T-helper 1 cell treated with Interleukin-12 subunit alpha and Interleukin-12 subunit beta and Interleukin-4 antibody, amounts not matched to agents 30 ng/mL and 1 ng/mL, for 36 hours (primary cell): ENCODE measurements at regions not wholly inside any gene's neighbourhood (a gene's known extent, or its start where the extent isn't known, plus 50 kb on each side); places are given as distances from the start of the nearest gene placed in this dataset.

Experiments used
- intact Hi-C: fragments of 100-400 bp; cut with micrococcal nuclease; formaldehyde crosslinking; loops from one replicate; pipeline ENCODE4 v1.15.1; 2024

DNA sequence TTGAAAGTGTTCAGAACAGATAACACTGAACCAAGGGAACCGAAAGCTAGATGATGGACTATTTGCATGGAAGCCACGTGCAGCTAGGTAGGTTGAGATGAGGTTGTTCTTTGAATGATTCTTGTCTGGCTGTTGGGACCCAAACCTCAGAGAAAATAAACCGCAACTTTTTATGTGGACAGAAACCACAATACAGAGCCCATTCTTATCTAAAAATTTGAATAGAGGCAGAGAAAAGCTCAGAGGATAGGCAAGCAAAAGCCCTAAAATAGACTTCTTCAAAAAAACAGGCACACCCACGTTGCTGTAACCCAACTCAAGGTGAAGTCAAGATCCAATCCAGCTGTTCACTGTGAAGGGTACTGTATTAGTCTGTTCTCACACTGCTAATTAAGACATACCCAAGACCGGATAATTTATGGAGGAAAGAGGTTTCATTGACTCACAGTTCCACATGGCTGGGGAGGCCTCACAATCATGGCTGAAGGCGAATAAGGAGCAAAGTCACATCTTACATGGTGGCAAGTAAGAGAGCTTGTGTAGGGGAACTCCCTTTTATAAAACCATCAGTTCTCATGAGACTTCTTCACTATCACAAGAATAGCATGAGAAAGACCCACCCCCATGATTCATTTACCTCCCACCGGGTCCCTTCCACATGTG is 353.8 kb downstream of the AACS start:
- intact Hi-C loops: no loop called here

DNA sequence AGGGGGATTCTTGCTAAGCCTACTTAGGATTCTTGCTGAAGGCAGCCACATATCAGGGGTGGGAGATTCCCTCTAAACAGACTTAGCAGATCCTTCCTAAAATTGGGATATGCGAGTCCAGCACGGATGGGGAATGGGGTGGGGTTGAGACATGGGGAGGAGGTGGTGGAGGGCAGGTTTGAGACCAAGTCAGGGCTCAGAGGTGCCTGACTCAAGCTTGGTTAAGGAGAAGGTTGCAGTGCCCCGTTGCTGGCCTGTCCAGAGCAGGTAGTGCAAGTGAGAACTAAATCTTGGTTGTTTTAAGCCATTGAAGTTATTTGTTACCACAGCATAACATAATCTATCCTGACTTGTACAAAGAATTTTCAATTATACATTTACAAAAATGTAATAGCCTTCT is 359.7 kb downstream of the AACS start:
- intact Hi-C loops: no loop called here

DNA sequence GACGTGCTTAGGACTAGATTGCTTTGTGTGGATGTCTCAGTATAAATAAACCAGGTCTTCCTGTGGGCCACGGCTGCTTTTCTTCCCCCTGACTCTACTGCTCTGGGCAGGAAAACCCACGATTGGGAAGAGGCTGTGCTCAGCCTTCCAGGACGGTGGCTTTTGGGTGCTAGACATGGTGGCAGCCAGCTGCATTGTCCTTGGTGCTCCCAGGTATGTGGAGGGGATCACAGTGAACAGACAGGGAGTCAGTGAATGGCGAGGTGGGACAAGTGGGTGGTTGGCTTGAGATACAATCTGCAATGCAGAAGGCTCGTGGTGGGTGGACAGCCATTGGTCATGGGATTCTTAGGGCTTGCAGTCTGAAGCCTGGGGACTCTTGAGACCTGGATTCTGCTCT is 366.3 kb downstream of the AACS start:
- intact Hi-C loops: no loop called here

DNA sequence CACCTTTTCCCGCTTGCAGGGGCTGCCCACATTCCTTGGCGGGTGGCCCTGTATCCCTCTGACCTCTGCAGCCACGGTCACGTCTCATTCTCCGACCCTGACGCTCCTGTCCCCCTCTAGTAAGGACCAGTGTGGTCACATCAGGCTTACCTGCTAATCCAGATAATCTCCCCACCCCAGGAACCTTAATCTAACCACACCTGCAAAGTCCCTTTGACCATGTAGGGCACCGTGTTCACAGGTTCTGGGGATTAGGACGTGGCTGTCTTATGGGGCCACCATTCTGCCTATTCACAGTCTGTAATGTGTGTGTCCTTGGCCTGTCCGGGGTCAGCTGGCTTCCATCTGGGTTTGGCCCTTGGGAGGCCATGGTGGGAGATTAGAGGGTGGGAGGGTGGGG is 368.9 kb downstream of the AACS start:
- intact Hi-C loops: no loop called here

DNA sequence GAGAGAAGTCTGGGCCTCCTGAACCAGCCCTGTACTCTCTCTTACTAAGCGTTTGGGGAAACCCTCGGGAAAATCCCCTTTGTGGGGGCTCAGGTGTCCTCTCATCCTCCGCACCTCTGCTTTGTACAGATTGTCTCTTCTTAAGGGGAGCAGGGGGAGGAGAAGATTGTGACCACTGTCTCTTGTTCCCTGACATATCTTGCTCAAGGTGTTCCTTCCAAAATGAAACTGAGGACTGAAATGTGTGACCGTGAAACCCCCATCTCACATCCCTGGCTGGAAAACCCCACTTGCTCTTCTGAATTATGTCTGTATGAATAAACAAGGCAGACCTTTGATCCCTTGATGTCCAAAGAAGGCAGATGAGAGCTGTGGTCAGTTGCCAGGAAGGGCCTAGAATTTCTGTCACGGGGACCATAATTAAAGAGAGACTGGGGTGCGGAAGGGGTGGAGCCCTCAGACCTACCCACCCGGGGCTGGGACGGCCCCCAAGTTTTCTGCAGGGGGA is 369.8 kb downstream of the AACS start:
- intact Hi-C loops: no loop called here

DNA sequence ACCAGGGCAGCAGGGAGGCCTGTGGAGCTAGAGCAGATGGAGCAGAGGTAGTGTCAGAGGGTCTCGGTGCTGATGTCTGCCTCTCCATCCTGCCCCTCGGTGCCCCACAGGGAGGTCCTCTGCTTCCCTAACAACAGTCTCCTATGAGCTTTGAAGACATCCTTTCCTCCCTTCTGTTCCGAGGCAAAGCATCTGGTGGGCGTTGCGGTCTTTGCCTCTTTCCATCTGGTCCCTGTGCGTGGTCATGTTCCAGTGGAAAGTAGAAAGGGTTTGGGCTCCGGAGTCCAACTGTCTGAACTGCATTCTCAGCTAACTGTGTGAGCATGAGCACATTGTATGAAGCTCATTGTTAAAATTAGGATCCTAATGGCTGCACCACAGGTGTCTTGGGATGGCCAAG is 370.6 kb downstream of the AACS start:
- intact Hi-C loops: no loop called here

DNA sequence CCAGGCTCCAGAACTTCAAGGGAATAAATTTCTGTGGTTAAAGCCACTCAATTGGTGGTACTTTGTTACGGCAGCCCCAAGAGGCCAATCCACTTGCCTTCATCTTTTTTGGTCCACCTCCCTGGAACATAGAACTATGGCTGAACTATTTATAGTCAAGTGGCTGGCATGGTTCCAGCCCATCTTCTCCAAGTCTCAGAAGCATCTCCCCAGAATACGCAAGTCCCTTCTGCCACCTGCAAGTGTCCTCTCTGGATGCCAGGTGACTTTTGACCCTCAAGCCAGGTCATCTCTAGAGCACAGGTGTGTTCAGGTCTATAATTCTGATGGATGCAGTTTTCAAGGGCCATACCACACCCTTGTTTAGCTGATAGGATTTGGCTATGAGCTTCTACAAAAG is 371.5 kb downstream of the AACS start:
- intact Hi-C loops: no loop called here

DNA sequence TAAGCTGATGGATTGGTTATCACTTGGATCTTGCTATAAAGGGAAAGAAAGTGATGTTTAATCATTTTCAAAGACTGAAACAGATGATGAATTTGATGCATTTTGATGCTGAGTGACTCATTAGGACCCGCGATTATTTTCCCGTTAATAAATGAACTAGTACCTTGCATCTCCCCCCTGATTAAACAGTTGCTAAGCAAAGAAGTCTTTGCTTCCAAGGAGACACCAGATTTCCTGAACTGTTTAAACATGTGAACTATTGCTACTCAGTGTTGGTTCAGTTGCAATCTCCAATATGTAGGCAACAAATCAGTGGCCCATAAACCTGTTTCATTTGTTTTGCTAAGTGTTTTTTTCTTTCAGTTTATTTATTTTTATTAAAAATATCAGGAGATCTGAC is 375.2 kb downstream of the AACS start:
- intact Hi-C loops: no loop called here

DNA sequence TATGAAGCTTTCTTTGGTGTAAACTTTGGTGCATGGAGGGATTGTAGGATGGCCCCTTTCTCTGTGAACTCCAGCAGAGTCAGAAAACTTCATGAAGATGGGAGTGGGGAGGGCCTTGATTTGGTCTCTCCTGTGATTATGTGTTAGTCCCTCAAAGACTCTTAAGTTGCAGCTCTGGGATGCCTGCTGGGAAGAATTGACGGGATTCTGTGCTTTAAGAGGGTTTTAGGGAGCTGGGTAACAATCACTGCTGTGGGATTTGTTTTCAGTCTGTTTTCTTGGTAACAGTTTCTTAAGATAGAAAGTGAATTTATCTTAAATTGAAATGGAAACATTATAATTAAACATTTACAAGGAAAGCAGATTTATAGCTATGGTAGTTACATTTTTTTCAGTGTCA is 378.1 kb downstream of the AACS start:
- intact Hi-C loops: no loop called here

DNA sequence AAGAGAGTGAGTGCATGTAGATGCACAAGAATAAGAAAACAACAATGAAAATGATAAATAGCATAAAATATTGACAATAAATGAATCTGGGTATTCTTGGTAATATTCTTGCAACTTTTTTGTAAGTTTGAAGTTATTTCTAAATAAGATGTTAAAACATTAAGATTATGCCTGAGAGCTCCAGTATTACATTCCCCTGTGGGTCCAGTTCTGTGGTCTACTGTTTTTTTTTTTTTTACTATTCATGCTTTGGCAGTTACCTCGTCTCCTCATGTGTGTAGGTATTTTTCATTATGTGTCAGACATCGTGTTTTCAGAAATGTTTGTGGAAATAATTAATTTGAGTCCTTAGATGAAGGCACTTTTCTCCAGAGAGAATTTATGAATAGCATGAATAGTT is 386.2 kb downstream of the AACS start:
- intact Hi-C loops: no loop called here

DNA sequence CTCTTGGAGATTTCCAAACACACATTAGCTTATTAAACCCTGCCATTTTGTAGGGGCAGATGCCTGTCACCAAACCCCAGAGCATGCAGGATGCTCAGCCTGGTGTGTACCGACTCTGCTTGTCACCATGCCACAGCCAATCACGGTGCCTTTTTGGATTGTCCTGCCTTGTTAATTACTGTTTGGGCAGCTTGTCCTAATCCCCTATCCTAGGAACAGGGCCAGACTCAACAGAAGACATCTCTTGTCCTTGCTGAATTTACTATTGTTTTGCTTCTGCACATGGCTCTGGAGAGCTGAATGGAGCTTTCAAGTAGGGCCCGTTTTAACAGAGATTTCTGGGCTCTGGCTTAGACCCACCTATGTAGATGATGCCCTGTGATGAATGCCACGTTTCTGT is 388.5 kb downstream of the AACS start:
- intact Hi-C loops: no loop called here

DNA sequence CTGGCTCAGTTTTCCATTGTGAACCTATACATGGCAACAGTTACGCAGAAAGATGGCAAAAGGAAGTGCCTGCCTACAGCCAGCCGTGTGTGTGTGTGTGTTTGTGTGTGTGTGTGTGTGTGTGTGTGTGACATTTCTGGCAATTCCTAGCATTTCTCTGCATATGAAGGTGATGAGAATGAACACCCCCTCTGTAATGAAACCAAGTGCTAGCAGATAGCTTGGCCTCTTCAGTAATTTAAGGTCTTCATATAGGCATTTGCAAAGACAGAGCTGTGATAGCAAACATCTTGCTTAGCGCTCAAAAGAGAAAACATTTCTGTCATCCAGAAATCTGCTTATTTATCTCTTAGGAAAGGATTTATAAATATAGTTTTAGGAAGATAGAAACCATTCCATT is 389.1 kb downstream of the AACS start:
- intact Hi-C loops: no loop called here

DNA sequence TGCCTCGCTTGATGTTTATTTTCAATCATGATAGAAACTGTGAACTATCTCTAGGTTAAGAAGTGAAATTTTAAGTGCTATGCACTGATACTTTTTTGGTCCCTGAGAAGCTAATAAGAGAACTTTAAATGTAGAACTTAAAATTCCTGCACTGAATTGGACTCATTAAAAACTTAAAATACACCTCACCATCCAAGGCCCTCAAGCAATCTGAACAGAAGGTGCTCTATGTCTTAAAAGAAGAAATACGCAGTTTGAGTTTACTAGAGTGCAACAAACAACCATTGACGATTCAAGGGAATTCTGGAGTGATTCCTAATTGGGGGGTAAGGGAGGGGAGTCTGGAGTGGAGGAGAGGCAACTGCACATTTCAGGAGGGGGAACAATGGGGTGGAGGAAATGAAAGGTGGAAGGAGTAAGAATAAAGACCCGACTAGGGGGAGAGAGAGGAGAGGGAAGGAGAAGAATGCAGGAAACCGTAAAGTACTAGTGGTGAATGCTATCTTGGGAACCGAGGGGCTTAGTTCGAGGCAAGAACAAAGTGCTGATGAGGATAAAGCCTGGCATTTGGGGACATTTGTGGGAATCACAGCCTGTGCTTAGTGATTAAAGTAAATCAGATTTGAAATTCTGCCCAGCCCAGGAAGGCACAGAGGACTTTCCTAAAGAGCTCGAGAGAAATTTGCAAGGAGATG is 389.7 kb downstream of the AACS start:
- intact Hi-C loops: no loop called here

DNA sequence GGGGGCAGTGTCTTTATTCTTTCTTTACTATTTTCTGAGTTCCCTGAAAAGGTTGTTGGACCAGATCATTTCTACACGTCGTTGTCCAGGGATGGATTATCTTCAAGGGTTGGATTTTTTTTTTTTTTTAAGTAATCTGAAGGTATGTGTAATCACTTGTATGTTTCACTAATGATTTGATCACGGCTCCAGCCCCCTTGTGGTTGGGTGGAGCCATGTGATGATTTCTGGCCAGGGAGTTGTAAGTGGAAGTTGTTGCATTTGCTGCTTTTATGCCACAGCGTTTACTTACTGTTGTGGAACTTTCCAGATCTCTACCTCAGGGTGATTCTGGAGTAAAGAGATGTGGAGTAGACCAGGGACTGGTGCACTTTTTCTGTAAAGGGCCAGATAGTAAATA is 390.3 kb downstream of the AACS start:
- intact Hi-C loops: no loop called here

DNA sequence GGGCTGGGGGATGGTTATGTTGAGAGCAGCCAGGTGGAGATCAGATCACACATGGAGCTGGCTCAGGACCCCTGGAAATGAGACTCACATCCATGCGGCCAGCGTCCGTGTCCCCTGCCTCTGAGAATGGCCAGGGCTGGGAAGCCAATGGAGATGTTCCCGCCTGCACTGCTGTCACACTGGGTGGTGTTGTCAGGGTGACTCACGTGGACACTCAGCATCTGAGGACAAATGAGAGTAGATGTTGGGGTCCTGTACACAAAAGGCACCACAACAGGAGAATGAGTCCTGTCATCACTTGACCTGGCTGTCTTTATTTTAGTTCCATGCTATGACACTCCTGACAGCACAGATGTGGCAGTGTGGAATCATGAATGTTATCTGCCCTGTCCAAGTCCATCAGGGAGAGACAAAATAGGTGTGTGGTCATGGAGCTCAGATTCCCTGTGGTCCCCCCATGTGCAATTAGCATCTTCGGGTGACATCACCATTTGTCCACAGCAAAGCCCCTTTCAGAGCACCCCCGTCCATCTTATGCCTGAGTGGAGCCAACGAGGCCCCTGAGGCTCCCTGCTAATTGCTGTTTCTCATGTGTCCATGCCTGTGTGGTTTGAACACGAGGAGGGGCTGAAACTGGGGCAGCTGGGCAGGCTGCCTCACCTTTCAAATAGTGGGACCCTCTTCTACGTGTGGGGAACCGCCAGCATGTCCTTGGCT is 393.5 kb downstream of the AACS start:
- intact Hi-C loops: no loop called here

DNA sequence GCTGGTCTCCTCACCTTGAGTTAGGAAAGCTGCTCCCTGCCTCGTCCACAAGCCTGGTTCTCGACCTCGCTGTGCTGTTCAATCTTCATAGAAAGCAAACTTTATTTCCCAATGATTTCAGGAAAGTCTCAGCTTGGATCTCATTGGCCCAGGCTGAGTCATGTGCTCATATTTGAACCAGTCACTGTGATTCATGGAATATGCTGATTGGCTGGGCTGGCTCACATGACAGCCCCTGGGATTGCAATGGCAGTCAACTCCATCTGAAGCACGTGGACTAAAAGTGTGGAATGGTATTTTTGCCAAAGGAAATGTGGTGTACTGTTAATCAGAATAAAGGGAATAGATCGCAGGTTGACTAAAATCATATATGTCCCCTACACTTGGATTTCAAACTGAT is 396.6 kb downstream of the AACS start:
- intact Hi-C loops: no loop called here

DNA sequence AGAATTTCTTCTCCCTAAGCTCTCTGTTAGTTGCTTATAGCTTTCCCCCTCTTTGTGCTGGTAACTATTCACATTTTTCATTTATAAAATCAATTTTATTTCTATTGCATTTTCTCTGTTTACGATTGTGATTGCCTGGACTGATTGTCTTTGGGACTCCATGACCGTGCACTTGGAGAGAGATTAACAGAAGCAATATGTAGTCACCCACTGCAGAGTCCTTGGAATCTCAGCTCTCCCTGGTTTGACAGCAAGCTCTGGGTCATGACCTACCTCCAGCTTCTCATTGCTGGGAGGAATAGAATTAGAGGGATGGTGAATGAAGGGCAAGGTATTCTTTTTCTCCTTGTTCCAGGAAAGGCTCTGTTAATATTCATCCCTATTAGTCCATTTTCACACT is 398.2 kb downstream of the AACS start:
- intact Hi-C loops: no loop called here

DNA sequence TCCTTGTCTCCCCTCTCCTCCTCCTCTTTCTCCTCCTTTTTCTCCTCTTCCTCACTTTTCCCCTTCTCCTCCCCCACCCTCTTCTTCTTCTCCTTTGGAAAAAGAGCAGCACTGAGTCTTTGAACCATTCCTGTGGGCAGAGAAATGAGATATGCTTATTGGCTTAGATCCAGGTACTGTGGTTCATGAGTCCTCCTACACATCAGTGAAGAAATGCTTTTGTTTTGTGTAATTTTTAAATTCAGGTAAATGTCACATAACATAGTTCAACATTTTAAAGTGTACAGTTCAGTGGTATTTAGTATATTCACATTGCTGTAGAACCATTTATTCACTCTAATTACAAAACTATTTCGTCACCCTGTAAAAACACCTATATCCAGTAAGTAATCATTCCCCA is 402.1 kb downstream of the AACS start:
- intact Hi-C loops: no loop called here

DNA sequence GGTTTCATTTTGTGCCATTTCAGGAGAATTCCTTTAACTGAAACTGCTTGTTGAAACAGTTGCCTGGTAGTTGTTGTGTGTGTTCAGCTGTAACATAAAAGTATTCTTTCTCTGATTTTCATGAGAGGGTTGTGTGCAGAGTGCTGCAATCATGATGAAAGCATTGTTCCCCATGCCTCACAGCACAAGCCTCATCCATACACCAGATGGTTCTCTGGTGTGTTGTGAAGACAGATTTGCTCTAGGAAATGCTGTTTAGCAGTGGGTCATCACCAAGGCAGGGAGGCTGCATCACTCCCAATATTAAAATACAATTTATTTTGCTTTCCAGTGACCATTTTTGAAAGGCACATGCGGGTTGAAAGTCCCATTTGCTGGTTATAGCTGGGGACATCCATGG is 404.4 kb downstream of the AACS start:
- intact Hi-C loops: no loop called here

DNA sequence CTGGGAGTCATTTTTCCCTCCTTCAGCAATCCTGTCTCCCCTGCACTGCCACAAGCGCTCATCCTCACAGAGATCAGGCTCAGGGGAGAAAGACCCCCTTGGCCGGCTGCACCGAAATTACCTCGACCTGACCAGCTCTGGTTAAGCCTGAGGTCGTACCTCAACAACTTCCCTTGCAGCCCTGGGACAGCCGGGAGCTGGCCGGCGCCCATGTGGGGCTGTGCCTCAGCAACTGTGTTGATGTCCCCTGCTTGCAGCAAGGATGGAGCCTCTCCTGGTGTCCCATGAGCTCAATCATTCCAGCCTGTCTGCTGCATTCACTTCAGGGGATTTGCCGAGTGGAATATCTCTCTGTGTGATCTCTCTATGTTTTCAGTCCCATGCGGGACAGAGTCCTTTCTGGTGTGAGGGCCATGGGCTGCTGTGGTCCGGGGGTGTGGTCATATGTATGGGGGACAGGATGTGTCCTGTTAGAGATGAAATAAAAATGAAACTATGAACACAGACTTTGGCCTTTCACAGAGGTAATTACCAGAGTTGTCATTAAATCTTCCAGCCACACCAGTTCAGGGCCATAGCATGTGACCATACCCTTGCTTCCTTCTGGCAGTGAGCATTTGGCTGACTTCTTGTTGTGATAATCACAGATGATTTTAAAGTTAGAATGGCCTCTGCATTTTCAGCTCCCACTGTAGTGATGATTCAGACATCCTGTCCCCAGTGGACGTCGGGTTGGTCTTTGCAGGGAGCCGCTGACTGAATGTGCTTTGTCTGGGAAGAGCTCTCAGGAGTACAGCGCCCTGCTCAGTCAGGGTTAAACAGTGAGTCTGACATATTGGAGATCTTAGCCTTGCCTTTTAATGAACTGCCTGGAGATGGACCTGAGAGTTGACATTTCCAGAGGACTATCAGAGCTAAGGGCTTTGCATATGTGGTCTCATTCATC is 405.9 kb downstream of the AACS start:
- intact Hi-C loops: no loop called here

DNA sequence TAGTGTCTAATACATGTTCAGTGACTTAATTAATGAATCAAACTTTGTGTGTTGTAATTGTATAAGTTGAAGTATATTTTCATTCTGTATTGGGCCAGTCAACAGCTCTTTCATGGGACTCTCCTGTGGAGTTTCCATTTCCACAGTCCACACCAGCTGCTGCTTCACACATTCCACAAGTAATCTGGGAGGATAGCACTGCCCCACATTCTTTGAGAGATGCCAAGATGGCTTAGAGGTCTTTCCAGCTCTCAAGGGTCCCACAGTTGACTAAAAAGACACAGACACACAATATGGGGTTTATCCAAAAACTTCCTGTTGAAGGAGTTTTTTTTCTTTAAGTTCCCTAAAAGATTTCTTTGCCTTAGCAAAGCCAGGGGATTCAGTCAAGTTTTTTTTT is 408.3 kb downstream of the AACS start:
- intact Hi-C loops: no loop called here

DNA sequence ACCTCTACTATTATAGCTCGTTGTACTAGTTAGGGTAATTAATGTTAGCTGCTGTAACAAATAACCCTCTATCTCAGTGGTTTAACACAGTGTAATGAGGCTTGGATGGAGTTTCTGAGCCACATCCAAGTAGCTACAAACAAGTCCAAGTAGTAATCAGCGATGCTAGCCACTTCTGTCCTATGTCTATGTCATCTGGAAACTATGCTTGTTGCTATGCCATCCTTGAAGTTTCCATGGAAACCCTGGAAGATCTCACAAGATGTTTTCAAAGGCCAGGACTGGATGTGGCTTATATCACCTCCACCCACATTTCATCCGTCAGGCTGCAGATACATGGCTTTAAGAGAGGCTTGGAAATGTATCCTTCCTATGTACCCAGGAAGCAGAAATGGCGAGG is 422.1 kb downstream of the AACS start:
- intact Hi-C loops: no loop called here
